ENCODE measurements at regions not wholly inside any gene's neighbourhood (a gene's known extent, or its start where the extent isn't known, plus 50 kb on each side); places are given as distances from the start of the nearest gene placed in this dataset.

GRCh38 chr3:72440491-72440890 is 407.8 kb downstream of the SHQ1 start:
- Histone ChIP-seq H3K23ac (ENCODE audit: insufficient read length) (no peak overlapping the region), H4K8ac (ENCODE audit: extremely low read depth, insufficient read depth, low read length) (no peak overlapping the region), H2BK12ac (ENCODE audit: low read depth, low read length) (no peak overlapping the region), H3K4me2 (ENCODE audit: insufficient read depth in 1 of 2, low read depth in 2 of 2, low read length in 2 of 2) (no peak overlapping the region), H2BK20ac (ENCODE audit: low read length) (no peak overlapping the region), H3K9me3 (ENCODE audit: insufficient read depth in 2 of 2, low read depth in 1 of 2, low read length in 1 of 2) (no peaks in the 10 kb centered on the region), H2BK15ac (ENCODE audit: low read length) (no peak overlapping the region), H3K14ac (ENCODE audit: insufficient read length) (no peak overlapping the region), H3K36me3 (ENCODE audit: control insufficient read depth in 2 of 4, insufficient read depth in 4 of 4, low read length in 3 of 4) (peaks cover 0 to 21% (median 0%) of the 10 kb centered on the region in 4 experiments; a peak in 3 of 8 replicates), H3K18ac (ENCODE audit: extremely low read depth, low read length) (no peak overlapping the region), H3K4ac (replicated peaks; ENCODE audit: insufficient read length, low read depth, low read length) (no peak overlapping the region), H3K56ac (replicated peaks; ENCODE audit: insufficient read length, low read depth, low read length) (no peak overlapping the region), H2BK5ac (ENCODE audit: low read depth, low read length) (no peak overlapping the region), H4K20me1 (replicated peaks in 1 of 2; ENCODE audit: control insufficient read depth in 1 of 2, insufficient read depth in 2 of 2, low read length in 2 of 2) (peaks cover 36% of the 10 kb centered on the region in 2 experiments), H3K4me3 (ENCODE audit: extremely low read depth in 1 of 4, insufficient read depth in 2 of 4, low read depth in 3 of 4, low read length in 4 of 4) (no peak overlapping the region), H2AK5ac (ENCODE audit: low read depth, low read length) (no peak overlapping the region), H3K27ac (ENCODE audit: low read depth, low read length) (no peak overlapping the region), H3K79me2 (ENCODE audit: control insufficient read depth in 1 of 2, insufficient read depth in 2 of 2, low read length in 2 of 2) (peaks cover 62 to 100% of the 10 kb centered on the region in 2 experiments), H3K79me1 (ENCODE audit: low read depth, low read length) (peaks cover 6% of the 10 kb centered on the region; the same call in 1 of the 2 replicates), H3K27me3 (replicated peaks in 1 of 4; ENCODE audit: control insufficient read depth in 3 of 4, extremely low read depth in 1 of 4, insufficient read depth in 3 of 4, low read length in 3 of 4) (no peaks in the 10 kb centered on the region), H2AFZ (ENCODE audit: low read length) (no peak overlapping the region), H4K5ac (ENCODE audit: insufficient read length, low read depth, low read length) (no peak overlapping the region), H3K9ac (replicated peaks in 1 of 4; ENCODE audit: extremely low read depth in 1 of 4, low read depth in 3 of 4, low read length in 3 of 4) (no peak overlapping the region), H2BK120ac (replicated peaks; ENCODE audit: low read depth, low read length) (no peak overlapping the region), H3K23me2 (ENCODE audit: low read depth, low read length) (no peaks in the 10 kb centered on the region), H3K4me1 (replicated peaks in 1 of 4; ENCODE audit: control insufficient read depth in 3 of 4, insufficient read depth in 4 of 4, low read length in 3 of 4) (peaks cover 2 to 12% (median 4%) of the 10 kb centered on the region in 4 experiments; a peak in 6 of 7 replicates), H4K91ac (replicated peaks; ENCODE audit: insufficient read length, low read length) (no peak overlapping the region)
- 86% methylated on average over 4 of the region's 4 CpGs; no CpG with 5 or more reads in 1 of the 2 experiments for WGBS, 2 experiments (ENCODE audit: extremely low coverage in 1 of 2, insufficient coverage in 1 of 2, insufficient read length in 1 of 2, insufficient replicate concordance in 2 of 2, low coverage in 1 of 2, low lambda C conversion rate in 2 of 2, missing lambda C conversion rate in 1 of 2)
- CTCF ChIA-PET (ENCODE audit: partially characterized antibody), result interaction anchor here (0.6 to 1.0 kb wide), 4 partner anchors 16 to 373 kb away, joined by 3 to 4 read pairs (median 3); no protein-coding TSS in a partner anchor
- POLR2A ChIA-PET (ENCODE audit: partially characterized antibody), result no interaction called here
- no peak for DNase-seq (ENCODE audit: low read depth in 1 of 2, low spot score in 2 of 2)
- no peak for FAIRE-seq
- TF ChIP-seq SIRT6 (IDR thresholded peaks at IDR 0.05; ENCODE audit: low read length) (no peak), RBBP5 (IDR thresholded peaks at IDR 0.05; ENCODE audit: borderline replicate concordance, low read depth, low read length) (no peak), SUZ12 (IDR thresholded peaks at IDR 0.05; ENCODE audit: low read length) (no peak), PHF8 (conservative IDR thresholded peaks at IDR 0.05; ENCODE audit: low read depth, low read length) (no peak), SIX5 (IDR thresholded peaks at IDR 0.05; ENCODE audit: low read depth, low read length) (no peak), ZNF274 (IDR thresholded peaks at IDR 0.05; ENCODE audit: borderline replicate concordance, extremely low read depth, low read length) (no peak), YY1 (IDR thresholded peaks at IDR 0.05; ENCODE audit: low read depth, low read length) (no peak), GABPA (IDR thresholded peaks at IDR 0.05; ENCODE audit: borderline replicate concordance, insufficient read depth, low read length) (no peak), CTCF (IDR thresholded peaks at IDR 0.05; ENCODE audit: control extremely low read depth in 1 of 3, insufficient read depth in 1 of 3, low read depth in 1 of 3, low read length in 3 of 3) (no peak), KDM4A (IDR thresholded peaks at IDR 0.05; ENCODE audit: low read depth, low read length, severe bottlenecking) (no peak), EZH2 (IDR thresholded peaks at IDR 0.05; ENCODE audit: low read depth, low read length, severe bottlenecking) (no peak)

Data from H1 (cell line).